ENCODE measurements at regions not wholly inside any gene's neighbourhood (a gene's known extent, or its start where the extent isn't known, plus 50 kb on each side); places are given as distances from the start of the nearest gene placed in this dataset.

DNA sequence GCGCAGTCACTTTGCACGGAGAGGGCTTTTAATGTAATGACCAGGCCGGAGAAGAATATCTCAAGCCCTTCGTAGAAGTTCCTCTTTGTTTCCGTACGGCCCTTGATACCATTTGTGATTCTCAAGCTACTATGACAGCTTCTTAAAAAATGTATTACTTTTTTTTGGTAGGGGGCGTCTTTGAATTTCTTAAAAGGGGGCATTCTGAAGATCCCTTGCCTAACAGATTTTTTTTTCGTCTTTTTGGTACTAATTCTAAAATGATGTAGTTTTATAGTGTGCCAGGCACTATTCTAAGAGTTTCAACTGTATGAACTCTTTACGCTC lies 614.0 kb downstream of the MCTP2 start:
- CTCF ChIA-PET: no interaction called here
- Mint-ChIP-seq H3K27me3 (ENCODE audit: low read depth) (peaks cover 12% of the 10 kb centered on the region), H3K27ac (peak overlapping the region; percentile 45; the same call in 1 of the 2 replicates), H3K4me3 (peak overlapping the region; percentile 67), H3K4me1 (peaks cover 21% of the 10 kb centered on the region), H3K9me3 (peaks cover 42% of the 10 kb centered on the region), H3K36me3 (peaks cover 22% of the 10 kb centered on the region)
- DNase-seq (ENCODE audit: low spot score): no peak
- ATAC-seq: no peak
- POLR2A ChIA-PET: no interaction called here
- TF ChIP-seq, protein P1, sequence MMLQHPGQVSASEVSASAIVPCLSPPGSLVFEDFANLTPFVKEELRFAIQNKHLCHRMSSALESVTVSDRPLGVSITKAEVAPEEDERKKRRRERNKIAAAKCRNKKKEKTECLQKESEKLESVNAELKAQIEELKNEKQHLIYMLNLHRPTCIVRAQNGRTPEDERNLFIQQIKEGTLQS (CRISPR knock-in tag; conservative IDR thresholded peaks at IDR 0.05): no peak
- TF ChIP-seq, protein P2, sequence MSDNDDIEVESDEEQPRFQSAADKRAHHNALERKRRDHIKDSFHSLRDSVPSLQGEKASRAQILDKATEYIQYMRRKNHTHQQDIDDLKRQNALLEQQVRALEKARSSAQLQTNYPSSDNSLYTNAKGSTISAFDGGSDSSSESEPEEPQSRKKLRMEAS (CRISPR knock-in tag; IDR thresholded peaks at IDR 0.05): no peak; the same call in 1 of the 2 replicates
- TF ChIP-seq, protein P3, sequence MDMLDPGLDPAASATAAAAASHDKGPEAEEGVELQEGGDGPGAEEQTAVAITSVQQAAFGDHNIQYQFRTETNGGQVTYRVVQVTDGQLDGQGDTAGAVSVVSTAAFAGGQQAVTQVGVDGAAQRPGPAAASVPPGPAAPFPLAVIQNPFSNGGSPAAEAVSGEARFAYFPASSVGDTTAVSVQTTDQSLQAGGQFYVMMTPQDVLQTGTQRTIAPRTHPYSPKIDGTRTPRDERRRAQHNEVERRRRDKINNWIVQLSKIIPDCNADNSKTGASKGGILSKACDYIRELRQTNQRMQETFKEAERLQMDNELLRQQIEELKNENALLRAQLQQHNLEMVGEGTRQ (CRISPR knock-in tag; IDR thresholded peaks at IDR 0.05): no peak

DNA sequence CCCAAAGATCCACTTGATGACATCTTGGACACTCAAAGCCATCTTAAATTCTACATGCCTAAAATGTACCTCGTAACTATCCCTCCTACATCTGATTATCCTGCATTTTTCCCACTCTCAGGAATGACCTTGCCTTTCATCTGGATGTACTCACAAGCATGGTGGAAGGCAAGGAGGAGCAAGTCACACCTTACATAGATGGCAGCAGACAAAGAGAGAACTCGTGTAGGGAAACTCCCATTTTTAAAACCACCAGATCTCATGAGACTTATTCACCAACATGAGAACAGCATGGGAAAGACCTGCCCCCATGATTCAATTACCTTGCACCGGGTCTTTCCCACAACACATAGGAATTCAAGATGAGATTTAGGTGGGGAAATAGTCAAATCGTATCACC lies 616.0 kb downstream of the MCTP2 start:
- CTCF ChIA-PET: no interaction called here
- H3K4me1 Mint-ChIP-seq: peaks cover 21% of the 10 kb centered on the region
- POLR2A ChIA-PET: no interaction called here
- TF ChIP-seq, protein P4, sequence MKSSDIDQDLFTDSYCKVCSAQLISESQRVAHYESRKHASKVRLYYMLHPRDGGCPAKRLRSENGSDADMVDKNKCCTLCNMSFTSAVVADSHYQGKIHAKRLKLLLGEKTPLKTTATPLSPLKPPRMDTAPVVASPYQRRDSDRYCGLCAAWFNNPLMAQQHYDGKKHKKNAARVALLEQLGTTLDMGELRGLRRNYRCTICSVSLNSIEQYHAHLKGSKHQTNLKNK (CRISPR knock-in tag; IDR thresholded peaks at IDR 0.05): no peak
- TF ChIP-seq, protein P5, sequence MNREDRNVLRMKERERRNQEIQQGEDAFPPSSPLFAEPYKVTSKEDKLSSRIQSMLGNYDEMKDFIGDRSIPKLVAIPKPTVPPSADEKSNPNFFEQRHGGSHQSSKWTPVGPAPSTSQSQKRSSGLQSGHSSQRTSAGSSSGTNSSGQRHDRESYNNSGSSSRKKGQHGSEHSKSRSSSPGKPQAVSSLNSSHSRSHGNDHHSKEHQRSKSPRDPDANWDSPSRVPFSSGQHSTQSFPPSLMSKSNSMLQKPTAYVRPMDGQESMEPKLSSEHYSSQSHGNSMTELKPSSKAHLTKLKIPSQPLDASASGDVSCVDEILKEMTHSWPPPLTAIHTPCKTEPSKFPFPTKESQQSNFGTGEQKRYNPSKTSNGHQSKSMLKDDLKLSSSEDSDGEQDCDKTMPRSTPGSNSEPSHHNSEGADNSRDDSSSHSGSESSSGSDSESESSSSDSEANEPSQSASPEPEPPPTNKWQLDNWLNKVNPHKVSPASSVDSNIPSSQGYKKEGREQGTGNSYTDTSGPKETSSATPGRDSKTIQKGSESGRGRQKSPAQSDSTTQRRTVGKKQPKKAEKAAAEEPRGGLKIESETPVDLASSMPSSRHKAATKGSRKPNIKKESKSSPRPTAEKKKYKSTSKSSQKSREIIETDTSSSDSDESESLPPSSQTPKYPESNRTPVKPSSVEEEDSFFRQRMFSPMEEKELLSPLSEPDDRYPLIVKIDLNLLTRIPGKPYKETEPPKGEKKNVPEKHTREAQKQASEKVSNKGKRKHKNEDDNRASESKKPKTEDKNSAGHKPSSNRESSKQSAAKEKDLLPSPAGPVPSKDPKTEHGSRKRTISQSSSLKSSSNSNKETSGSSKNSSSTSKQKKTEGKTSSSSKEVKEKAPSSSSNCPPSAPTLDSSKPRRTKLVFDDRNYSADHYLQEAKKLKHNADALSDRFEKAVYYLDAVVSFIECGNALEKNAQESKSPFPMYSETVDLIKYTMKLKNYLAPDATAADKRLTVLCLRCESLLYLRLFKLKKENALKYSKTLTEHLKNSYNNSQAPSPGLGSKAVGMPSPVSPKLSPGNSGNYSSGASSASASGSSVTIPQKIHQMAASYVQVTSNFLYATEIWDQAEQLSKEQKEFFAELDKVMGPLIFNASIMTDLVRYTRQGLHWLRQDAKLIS (CRISPR knock-in tag; IDR thresholded peaks at IDR 0.05; ENCODE audit: borderline replicate concordance): no peak
- no peak for TF ChIP-seq ELF4 (CRISPR knock-in tag; IDR thresholded peaks at IDR 0.05; ENCODE audit: low read depth)
- no peak for TF ChIP-seq NR3C1 (CRISPR knock-in tag; conservative IDR thresholded peaks at IDR 0.05; ENCODE audit: low read depth)
- TF ChIP-seq ATF1 (CRISPR knock-in tag; IDR thresholded peaks at IDR 0.05): no peak
- no peak for TF ChIP-seq NR1H2 (CRISPR knock-in tag; IDR thresholded peaks at IDR 0.05)
- no peak for TF ChIP-seq GABPB1 (CRISPR knock-in tag; IDR thresholded peaks at IDR 0.05)
- TF ChIP-seq GTF2I (CRISPR knock-in tag; conservative IDR thresholded peaks at IDR 0.05): no peak
- TF ChIP-seq, protein P3 (CRISPR knock-in tag; IDR thresholded peaks at IDR 0.05): no peak
- TF ChIP-seq, protein P6, sequence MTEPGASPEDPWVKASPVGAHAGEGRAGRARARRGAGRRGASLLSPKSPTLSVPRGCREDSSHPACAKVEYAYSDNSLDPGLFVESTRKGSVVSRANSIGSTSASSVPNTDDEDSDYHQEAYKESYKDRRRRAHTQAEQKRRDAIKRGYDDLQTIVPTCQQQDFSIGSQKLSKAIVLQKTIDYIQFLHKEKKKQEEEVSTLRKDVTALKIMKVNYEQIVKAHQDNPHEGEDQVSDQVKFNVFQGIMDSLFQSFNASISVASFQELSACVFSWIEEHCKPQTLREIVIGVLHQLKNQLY (CRISPR knock-in tag; IDR thresholded peaks at IDR 0.05): no peak
- TF ChIP-seq NFE2L1 (CRISPR knock-in tag; IDR thresholded peaks at IDR 0.05): no peak
- TF ChIP-seq, protein P7, sequence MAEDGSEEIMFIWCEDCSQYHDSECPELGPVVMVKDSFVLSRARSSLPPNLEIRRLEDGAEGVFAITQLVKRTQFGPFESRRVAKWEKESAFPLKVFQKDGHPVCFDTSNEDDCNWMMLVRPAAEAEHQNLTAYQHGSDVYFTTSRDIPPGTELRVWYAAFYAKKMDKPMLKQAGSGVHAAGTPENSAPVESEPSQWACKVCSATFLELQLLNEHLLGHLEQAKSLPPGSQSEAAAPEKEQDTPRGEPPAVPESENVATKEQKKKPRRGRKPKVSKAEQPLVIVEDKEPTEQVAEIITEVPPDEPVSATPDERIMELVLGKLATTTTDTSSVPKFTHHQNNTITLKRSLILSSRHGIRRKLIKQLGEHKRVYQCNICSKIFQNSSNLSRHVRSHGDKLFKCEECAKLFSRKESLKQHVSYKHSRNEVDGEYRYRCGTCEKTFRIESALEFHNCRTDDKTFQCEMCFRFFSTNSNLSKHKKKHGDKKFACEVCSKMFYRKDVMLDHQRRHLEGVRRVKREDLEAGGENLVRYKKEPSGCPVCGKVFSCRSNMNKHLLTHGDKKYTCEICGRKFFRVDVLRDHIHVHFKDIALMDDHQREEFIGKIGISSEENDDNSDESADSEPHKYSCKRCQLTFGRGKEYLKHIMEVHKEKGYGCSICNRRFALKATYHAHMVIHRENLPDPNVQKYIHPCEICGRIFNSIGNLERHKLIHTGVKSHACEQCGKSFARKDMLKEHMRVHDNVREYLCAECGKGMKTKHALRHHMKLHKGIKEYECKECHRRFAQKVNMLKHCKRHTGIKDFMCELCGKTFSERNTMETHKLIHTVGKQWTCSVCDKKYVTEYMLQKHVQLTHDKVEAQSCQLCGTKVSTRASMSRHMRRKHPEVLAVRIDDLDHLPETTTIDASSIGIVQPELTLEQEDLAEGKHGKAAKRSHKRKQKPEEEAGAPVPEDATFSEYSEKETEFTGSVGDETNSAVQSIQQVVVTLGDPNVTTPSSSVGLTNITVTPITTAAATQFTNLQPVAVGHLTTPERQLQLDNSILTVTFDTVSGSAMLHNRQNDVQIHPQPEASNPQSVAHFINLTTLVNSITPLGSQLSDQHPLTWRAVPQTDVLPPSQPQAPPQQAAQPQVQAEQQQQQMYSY (CRISPR knock-in tag; IDR thresholded peaks at IDR 0.05): no peak
- no peak for TF ChIP-seq NR2C2 (CRISPR knock-in tag; IDR thresholded peaks at IDR 0.05)
- no peak for TF ChIP-seq TEAD1 (CRISPR knock-in tag; IDR thresholded peaks at IDR 0.05)
- TF ChIP-seq, protein P8, sequence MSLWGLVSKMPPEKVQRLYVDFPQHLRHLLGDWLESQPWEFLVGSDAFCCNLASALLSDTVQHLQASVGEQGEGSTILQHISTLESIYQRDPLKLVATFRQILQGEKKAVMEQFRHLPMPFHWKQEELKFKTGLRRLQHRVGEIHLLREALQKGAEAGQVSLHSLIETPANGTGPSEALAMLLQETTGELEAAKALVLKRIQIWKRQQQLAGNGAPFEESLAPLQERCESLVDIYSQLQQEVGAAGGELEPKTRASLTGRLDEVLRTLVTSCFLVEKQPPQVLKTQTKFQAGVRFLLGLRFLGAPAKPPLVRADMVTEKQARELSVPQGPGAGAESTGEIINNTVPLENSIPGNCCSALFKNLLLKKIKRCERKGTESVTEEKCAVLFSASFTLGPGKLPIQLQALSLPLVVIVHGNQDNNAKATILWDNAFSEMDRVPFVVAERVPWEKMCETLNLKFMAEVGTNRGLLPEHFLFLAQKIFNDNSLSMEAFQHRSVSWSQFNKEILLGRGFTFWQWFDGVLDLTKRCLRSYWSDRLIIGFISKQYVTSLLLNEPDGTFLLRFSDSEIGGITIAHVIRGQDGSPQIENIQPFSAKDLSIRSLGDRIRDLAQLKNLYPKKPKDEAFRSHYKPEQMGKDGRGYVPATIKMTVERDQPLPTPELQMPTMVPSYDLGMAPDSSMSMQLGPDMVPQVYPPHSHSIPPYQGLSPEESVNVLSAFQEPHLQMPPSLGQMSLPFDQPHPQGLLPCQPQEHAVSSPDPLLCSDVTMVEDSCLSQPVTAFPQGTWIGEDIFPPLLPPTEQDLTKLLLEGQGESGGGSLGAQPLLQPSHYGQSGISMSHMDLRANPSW (CRISPR knock-in tag; conservative IDR thresholded peaks at IDR 0.05; ENCODE audit: low read depth): no peak
- ATAC-seq (no peak), DNase-seq (ENCODE audit: low spot score) (no peak)
- H3K4me3 Mint-ChIP-seq: no peak overlapping the region
- H3K9me3 Mint-ChIP-seq: peaks cover 25% of the 10 kb centered on the region
- H3K36me3 Mint-ChIP-seq: peaks cover 8% of the 10 kb centered on the region
- H3K27me3 Mint-ChIP-seq (ENCODE audit: low read depth): peaks cover 9% of the 10 kb centered on the region
- H3K27ac Mint-ChIP-seq: no peak overlapping the region
